Right ventricle myocardium superior (tissue), 1 donor: ENCODE measurements at regions not wholly inside any gene's neighbourhood (a gene's known extent, or its start where the extent isn't known, plus 50 kb on each side); places are given as distances from the start of the nearest gene placed in this dataset.
"Not testable (repeated sequence)": the region's sequence is repeated elsewhere in the genome, so short reads cannot be mapped to it uniquely, and the experiment has no call there.

Experiments used
- ATAC-seq: fragments of 200-7000 bp; cut with Tn5 transposase; one replicate; pipeline ENCODE4 v1.9.1; 2020; ENCODE audit warnings: mild to moderate bottlenecking; ENCODE audit not compliant: poor library complexity
- DNase-seq: peaks from one replicate; pipeline ENCODE4 v3.0.0-alpha.2; 2020
- intact Hi-C: fragments of 100-400 bp; cut with DNase I; formaldehyde crosslinking; loops from one replicate; pipeline ENCODE4 v1.11.2; 2022
- donor health status: DM: no; HTN: yes; CAD: no; lungs with severe emphysema.

DNA sequence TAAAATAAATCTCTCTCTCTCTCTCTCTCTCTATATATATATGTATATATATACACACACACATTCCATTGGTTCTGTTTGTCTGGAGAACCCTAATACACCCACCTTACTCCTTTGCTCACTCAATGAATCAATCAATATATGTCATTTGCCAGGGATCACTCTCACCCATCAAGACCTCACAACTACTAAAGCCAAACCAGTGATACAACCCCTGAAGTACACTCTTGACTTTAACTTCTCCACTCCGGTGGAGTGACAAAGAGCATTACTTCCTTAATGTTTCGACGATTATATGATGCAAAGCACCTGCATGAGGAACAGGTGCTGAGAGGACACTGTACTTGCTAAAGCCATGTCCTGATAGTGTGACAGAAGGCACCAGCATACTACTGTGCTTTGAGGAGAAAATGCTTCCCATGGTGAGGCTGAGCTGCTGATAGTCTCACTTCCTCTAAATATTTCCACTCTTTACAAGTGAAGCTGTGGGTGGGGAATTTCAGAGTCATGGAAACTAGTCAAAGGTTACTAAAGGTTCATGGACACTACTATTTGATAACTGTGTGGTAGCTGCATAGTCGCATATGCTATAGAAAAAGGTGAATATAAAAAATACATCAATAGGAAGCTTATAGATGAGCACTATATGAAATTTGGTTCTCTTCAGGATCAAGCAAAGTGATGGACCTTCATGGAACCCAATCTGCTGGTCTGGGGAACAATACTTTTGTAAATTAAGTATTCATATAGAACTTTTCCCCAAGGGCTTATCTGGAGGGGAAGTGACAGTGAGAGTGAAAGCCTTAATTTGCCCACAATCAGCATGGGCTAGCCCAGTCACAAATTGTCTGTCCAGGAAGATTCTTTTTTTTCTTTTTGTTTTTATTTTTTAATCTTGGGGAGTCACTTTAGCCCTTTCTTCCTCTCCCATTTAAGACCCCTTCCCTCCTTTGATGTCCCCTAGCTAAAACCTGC lies 141.9 kb upstream of the NEDD9 start:
- ATAC-seq (peak; percentile 51), DNase-seq (no peak)
- intact Hi-C loops, result no loop called here

DNA sequence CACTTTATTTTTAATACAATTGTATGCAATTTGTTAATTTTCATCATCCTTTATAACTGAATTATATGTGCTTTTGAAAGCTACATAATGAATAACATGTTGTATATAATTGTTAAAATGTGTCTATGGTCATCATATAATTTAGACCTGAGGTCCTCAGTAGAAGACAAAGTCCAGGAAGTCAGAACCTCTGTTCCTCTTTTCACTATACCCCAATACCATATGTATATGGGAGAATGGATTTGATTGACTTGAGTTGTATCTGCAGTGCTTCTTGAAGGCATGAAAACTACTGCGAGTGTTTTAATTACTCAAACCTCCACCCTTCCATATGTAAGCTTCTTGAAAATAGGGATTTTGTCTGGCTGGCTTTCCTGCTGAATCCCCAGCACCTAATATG lies 140.7 kb upstream of the NEDD9 start:
- intact Hi-C loops, result no loop called here
- DNase-seq (no peak), ATAC-seq (no peak)

DNA sequence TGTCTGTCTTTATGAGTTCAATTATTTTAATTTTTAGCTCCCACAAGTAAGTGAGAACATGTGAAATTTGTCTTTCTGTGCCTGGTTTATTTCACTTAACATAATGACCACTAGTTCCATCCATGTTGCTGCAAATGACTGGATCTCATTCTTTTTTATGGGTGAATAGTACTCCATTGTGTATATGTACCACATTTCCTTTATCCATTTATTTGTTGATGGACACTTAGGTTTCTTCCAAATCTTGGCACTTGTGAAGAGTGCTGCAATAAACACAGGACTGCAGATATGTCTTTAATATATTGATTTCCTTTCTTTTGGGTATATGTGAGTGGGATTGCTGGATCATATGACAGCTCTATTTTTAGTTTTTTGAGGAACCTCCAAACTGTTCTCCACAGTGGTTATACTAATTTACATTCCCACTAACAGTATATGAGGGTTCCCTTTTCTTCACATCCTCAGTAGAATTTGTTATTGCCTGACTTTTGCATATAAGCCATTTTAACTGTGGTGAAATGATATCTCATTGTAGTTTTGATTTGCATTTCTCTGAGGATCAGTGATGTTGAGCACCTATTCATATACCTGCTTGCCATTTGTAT lies 139.8 kb upstream of the NEDD9 start:
- intact Hi-C loops, DNase-seq, ATAC-seq: not testable (repeated sequence)

DNA sequence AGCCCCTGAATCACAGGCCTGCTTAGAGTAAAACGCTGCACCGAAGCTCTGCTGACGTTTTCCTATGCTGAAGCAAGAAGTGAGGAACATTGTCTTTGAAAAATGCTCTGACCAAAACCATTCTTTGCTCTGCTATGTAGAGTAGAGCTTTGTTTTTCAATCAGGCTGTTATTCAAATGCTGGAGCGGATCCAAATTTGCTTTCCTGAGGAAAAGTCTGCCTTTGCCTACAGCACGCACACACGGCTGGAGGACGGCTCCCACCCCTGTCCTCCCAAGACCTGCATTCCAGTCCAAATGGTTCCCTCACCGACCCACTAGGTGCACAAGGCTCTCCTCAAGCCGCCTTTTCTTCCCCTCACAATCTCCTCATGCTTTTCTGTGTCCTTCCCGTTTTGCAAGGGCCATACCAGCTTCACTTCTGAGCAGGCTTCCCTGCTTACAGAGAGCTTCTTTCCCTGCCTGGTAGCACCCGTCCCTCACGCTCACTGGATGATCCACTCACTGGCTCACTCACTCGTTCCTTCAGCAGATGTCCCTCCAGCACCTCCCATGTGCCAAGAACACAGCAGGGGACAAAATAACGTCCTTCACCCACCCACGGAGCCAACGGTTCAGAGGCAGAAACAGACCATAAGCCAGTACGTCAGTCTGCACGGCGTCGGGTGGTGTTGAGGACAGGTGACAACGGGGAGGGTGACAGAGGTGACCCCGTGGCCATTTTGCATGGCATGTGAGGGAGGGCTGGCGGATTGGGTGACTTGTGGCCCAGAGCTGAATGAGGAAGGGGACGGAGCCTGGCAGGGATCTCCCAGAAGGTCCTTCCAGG lies 137.9 kb upstream of the NEDD9 start:
- intact Hi-C loops, result no loop called here
- DNase-seq (no peak), ATAC-seq (no peak)

DNA sequence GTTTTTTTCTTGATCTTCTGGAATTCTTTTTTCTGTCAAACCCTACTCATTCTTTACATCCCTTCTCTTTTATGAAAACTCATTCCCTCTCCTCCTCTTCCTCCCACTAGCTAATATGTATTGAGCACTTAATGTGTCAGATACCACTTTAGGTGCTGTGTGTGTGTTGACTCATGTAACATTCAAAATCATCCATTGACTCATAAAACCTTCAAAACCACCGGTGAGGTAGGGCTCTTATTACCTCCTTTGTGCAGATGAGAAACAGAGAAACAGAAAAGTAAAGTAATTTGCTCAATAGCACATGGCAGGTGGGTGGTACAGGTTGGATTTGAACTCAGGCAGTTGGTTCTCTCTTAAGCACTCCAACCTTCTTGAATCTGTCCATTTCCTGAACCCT lies 136.3 kb upstream of the NEDD9 start:
- ATAC-seq (no peak), DNase-seq (no peak)
- intact Hi-C loops, result no loop called here

DNA sequence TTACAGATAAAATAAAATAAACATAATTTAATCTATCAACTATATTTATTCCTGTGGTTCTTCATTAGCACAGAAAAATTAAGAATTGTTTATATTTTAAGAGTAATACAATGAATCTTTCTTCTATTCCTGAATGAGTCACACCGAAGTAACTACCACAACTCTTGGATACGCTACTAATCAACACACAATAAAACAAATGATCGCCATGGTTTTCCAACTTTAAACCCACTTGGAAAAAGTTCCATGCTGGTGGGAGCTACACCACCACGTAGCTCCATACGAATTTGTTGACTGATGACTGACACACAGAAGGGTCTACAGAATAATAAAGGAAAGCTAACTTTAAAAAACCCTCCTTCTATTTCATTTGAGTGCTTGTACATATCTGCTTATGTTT lies 135.8 kb upstream of the NEDD9 start:
- ATAC-seq (no peak), DNase-seq (no peak)
- intact Hi-C loops, result no loop called here

DNA sequence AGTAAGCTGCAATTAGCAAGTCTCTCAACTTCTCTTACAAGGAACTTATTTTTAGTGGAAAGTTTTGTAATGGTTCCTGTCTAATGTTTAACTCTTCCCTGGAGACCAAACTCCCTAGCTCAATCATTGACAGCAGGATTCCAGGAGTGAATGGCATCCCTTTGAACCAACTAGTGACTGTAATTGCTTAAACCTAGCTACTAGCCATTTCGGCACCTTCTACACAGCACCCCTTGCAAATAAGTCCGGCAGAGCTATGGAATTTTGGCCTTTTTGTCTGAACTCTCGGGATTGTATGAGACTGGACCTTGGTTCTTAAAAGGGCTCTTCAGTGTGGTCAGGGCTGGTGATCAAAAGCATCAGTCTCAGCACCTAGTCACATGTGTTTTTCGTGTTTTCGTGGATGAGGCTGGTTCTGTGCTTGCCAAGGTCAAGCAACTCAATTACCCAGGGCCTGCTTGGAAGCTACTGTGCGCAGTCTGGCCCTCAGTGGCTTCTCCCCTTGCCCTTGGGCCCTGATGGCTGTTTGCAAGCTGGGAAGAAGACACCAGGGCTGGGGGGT lies 135.3 kb upstream of the NEDD9 start:
- ATAC-seq (no peak), DNase-seq (no peak)
- intact Hi-C loops, result no loop called here

DNA sequence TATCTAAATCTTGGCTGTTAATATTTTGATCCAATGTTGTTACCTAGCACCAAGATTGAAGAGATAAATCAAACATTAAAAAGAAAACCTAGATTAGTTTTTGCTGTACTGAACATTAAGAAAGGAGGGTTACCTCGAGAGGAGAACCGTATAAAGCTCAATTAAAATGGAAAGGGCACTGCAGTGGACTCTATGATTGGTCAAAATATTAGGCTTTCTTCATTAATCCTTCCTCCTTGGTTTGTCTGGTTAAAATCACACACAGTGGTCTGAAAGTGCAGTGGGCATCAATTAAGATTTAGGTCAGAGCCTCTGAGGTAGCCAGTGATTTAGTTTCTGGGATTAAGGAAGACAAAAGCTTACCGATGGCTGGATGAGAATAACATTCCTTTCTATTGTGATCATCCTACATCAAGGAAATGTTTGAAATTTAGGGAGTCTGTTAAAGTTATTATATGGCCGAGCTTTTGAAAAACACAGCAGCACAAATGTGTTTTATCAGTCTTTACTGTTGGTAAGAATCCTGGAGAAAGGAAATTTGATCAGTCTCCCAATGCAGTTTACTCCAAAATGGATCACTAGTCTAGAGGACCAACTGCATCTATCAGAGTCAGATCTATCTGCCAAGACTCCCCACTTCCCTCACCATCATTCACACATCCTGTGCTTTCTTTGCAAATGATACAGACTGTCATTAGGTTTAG lies 134.6 kb upstream of the NEDD9 start:
- no peak for ATAC-seq
- DNase-seq, result no peak
- intact Hi-C loops, result no loop called here

DNA sequence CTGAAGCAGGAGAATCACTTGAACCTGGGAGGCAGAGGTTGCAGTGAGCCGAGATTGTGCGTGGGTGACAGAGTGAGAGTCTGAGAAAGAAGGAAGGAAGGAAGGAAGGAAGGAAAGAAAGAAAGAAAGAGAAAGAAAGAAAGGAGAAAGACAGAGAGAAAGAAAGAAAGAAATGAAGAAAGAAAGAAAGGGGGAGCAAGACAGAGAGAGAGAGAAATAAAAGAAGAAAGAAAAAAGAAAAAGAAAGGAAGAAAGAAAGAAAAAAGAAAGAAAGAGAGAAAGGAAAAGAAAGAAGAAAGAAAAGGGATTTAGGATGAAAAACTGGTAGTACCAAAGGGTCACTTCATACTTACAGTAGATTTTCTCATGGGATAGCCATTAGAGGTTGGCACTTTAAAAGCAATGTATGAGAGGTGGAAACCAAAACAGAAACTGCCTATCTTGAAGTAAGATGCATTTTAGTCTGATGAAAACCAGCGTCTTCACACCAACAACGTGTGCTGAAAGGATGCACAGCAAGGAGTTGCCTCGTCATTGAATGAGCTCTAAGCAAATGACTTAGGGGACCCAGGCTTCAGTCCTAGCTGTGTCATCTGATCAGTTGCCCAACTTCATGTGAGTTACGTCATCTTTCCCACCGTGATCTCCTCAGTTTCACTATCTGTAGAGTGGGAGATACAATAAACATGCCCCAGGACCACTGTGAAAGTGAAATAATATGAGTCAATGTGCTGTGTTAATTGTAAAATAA lies 133.9 kb upstream of the NEDD9 start:
- no peak for ATAC-seq
- intact Hi-C loops, result no loop called here
- DNase-seq, result no peak

DNA sequence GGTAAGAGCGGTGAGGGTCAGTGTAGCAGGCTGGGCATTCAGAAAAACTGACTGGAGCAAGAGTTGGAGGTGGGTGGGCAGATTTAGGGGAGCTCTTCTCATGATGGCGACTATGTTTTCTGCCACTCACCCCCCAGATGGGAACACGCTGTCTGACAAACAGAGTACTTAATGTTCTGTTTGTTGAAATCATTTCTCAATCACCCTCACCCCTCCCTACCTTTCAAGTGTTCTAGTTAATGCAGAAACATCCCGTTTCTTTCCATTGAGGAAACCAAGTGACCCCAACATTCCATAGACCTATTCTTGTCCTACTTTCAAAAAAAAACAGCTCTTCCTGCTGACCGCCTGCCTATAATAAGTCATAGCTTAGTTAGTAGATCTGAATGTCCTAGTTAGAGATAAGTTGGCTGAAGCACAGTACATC lies 132.5 kb upstream of the NEDD9 start:
- DNase-seq (no peak), ATAC-seq (peak; percentile 72)
- intact Hi-C loops, result no loop called here

DNA sequence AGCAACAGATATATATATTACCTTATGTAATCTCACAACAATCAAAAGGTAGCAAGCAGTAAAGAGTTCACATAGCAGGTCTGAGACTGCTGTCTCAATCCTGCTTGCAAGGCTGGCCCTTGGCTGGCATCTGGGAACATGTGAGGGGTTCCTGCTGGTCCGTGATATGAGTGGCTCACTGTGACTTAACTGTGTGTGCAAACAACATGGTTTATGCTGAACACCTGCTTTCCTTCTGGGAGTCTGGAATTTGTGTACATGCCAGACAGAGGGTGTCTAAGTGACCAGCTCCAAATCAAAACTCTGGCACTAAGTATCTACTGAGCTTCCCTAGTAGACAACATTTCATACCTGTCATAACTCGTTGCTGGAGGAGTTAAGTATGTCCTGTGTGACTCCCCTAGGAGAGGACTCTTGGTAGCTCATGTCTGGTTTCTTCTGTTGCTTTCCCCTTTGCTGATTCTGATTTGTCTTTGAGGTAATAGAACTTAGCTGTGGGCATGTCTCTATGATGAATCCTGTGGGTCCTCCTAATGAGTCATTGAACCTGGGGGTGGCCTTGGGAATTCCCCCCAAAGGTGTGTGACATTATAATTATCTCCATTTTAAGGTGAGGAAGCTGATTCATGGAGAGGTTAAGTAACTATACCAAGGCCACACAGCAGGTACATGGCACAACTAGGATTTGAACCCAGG lies 131.6 kb upstream of the NEDD9 start:
- ATAC-seq, result no peak
- intact Hi-C loops, result no loop called here
- no peak for DNase-seq

DNA sequence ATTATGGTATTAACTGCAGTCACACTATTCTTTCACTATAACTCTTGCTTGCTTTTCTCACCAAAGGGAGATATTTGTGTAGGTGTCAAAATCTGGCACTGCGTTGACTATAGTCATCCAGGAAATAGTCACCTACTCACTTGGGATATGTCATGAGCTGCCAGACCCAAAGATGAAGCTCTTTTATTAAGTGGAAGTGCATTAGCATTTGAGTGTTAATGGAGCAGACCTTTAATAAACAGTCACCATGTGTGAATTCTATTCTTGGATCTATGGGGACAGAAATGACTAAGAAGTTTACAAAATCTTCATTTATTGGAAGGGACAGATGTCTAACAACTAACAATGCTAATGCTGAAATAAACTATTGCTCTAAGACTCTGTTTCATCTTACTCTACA lies 130.1 kb upstream of the NEDD9 start:
- DNase-seq (no peak), ATAC-seq (no peak)
- intact Hi-C loops, result no loop called here

DNA sequence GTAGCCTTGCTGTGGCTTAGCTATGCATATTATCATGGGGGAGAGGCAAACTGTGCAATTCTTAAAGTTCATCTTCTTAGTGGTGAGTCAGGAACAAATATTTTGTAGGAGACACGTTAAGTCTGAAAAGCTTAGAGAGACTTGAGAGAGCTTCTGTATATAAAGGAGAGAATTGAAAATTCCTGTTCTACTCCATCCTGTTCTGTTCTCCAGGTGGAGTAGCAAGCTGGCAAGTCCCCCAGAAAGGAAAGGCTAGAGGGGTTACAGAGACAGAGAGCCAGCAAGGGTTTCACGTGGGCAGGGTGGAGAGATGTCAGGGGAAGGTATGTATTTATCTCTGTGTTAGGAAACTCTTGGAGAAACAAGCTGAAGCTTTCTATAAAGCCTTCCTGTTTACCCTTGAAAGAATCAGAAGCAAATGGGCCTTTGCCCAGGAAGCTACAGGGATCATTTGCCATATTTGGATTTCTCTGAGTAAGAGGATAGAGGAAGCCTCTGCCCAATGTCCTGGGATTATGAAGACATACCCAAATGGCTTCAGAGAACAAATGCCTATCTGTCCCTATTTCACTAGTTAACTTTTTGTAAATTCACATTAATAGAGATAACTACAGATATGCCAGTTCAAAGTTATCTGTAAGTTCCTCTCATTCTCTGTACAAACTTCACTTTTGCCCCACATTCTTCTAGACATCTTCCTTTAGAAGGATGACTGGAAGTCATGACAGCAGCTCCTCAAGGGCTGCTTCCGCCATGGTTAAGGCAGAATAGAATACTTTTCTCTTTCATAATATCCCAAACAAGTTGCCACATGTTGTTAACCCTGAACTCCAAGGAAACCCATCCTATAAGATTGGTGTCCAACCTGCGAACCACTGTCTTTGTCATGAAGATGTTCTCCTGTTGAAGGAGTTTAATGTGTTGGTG lies 126.7 kb upstream of the NEDD9 start:
- intact Hi-C loops, result no loop called here
- ATAC-seq (no peak), DNase-seq (no peak)

DNA sequence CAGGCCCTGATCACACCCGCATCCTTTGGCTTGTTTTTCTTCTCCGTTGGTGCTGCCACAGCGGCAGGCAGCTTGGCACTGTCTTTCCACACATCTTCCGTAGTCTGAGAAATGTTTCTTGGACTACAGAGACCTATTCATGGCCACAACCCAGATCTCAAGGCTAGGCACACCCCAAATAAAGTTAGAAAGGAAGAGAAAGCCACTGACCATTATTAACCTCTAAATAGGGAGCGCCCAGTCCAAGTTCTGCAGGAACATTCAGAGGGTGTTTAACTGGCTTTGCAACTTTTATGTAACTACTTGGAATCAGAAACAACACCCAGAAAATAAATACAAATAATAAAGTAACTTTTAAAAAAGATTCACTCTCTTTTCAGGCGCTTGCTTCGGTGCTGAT lies 124.8 kb upstream of the NEDD9 start:
- intact Hi-C loops, result no loop called here
- no peak for DNase-seq
- ATAC-seq, result peak; percentile 44

DNA sequence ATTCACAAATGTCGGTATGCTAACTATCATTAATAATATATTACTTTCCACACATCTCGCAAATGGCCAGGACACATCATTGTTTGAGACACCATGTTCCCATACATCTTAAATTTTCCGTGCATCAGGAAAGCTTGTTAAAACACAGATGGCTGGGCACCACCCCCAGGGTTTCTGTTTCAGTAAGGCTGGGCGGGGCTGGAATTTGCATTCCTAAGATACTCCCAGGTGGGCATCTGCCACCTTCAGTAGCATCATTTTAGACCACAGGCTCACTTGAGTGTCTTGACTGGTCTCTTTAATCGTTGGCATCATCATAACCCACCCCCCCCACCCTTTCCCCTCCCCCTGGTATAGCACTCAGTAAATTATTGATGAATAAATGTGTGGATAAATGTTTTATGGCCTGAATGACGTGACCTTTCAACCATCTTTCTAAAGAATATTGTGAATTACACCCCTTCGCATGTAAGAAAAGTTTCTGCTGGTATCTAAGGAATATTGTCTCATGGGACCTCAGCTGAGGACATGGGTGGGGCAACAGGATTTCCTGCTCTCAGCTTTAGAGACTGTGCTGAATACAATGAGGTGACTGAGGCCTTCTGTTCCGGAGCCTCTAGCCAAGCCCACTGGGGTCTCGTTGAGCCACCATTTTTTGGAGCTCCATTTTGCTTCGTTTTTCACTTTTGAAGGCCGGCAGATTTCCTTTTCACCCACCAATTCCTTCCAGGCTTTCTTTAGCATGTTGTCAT lies 124.1 kb upstream of the NEDD9 start:
- intact Hi-C loops, result no loop called here
- DNase-seq (peak; percentile 46), ATAC-seq (peak; percentile 70)
